Body of pancreas (tissue), 4 donors: ENCODE measurements at regions not wholly inside any gene's neighbourhood (a gene's known extent, or its start where the extent isn't known, plus 50 kb on each side); places are given as distances from the start of the nearest gene placed in this dataset.

Source experiments
- POLR2A ChIP-seq, 3 donors: fragments of 450-650 bp; IDR thresholded peaks; one replicate each; pipeline ENCODE4 v1.6.1; 2016; ENCODE audit warnings: antibody characterized with exemption in 3 of 3, mild to moderate bottlenecking in 2 of 3
- TF ChIP-seq, protein P1 (sequence below), 7 experiments: fragments of 450-650 bp in 4 of 7; fragments of 200-600 bp in 3 of 7; sonication (generic) in 3 of 7; IDR thresholded peaks; one replicate each; pipeline ENCODE4 v1.5.1; 2016 to 2019; ENCODE audit warnings: antibody characterized with exemption in 7 of 7

DNA sequence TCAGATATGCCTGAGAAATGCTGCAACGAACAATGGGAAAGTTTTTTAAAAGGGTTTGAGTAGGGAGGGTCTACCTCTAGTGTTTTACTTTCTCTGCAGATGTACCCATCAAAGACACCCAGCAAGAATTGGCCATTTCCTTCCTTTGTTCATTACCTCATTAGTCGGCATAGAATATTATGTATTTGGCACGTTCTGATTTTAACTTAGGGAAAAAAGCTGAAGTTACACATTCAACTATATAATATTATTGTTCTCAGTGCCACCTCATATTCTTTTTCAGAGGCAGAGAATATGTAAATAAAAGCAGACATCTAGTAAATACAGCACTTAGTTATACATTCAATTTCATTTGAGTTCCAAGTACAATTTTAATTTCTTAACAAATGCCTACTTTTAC, 83.7 kb upstream of the PPP2R5A start:
- TF ChIP-seq, protein P1, sequence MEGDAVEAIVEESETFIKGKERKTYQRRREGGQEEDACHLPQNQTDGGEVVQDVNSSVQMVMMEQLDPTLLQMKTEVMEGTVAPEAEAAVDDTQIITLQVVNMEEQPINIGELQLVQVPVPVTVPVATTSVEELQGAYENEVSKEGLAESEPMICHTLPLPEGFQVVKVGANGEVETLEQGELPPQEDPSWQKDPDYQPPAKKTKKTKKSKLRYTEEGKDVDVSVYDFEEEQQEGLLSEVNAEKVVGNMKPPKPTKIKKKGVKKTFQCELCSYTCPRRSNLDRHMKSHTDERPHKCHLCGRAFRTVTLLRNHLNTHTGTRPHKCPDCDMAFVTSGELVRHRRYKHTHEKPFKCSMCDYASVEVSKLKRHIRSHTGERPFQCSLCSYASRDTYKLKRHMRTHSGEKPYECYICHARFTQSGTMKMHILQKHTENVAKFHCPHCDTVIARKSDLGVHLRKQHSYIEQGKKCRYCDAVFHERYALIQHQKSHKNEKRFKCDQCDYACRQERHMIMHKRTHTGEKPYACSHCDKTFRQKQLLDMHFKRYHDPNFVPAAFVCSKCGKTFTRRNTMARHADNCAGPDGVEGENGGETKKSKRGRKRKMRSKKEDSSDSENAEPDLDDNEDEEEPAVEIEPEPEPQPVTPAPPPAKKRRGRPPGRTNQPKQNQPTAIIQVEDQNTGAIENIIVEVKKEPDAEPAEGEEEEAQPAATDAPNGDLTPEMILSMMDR (IDR thresholded peaks at IDR 0.05), result no peak
- no peak for TF ChIP-seq POLR2A (IDR thresholded peaks at IDR 0.05)
